ENCODE measurements at regions not wholly inside any gene's neighbourhood (a gene's known extent, or its start where the extent isn't known, plus 50 kb on each side); places are given as distances from the start of the nearest gene placed in this dataset.
"Not testable (repeated sequence)": the region's sequence is repeated elsewhere in the genome, so short reads cannot be mapped to it uniquely, and the experiment has no call there.

- intact Hi-C loops (cut with micrococcal nuclease); H3K27ac Mint-ChIP-seq; H3K4me3 Mint-ChIP-seq; H3K27me3 Mint-ChIP-seq (ENCODE audit: insufficient read depth); H3K36me3 Mint-ChIP-seq (ENCODE audit: low read depth); DNase-seq (ENCODE audit: low spot score); H3K4me1 Mint-ChIP-seq (ENCODE audit: low read depth): not testable (repeated sequence)
- peaks cover 17% of the 10 kb centered on the region for H3K9me3 Mint-ChIP-seq
Observed at GRCh38 chr6:164736090-164736489, 573.3 kb downstream of the C6orf118 start.

- Mint-ChIP-seq H3K27ac (no peak overlapping the region), H3K27me3 (ENCODE audit: insufficient read depth) (no peaks in the 10 kb centered on the region), H3K4me1 (ENCODE audit: low read depth) (no peaks in the 10 kb centered on the region), H3K4me3 (no peak overlapping the region), H3K36me3 (ENCODE audit: low read depth) (no peaks in the 10 kb centered on the region), H3K9me3 (peaks cover 4% of the 10 kb centered on the region)
- intact Hi-C loops (cut with micrococcal nuclease) = no loop called here
- no peak for DNase-seq (ENCODE audit: low spot score)
Observed at GRCh38 chr6:164731539-164731938, 577.9 kb downstream of the C6orf118 start.

GRCh38 chr6:164721460-164721859, 587.9 kb downstream of the C6orf118 start:
- intact Hi-C loops (cut with micrococcal nuclease) = no loop called here
- Mint-ChIP-seq H3K9me3 (peaks cover 28% of the 10 kb centered on the region), H3K36me3 (ENCODE audit: low read depth) (no peaks in the 10 kb centered on the region), H3K27me3 (ENCODE audit: insufficient read depth) (no peaks in the 10 kb centered on the region), H3K4me1 (ENCODE audit: low read depth) (no peaks in the 10 kb centered on the region), H3K4me3 (no peak overlapping the region), H3K27ac (no peak overlapping the region)
- DNase-seq (ENCODE audit: low spot score) = no peak

- H3K36me3 Mint-ChIP-seq (ENCODE audit: low read depth) = no peaks in the 10 kb centered on the region
- no peak for DNase-seq (ENCODE audit: low spot score)
- no peak overlapping the region for H3K27ac Mint-ChIP-seq
- intact Hi-C loops (cut with micrococcal nuclease) = no loop called here
- no peak overlapping the region for H3K4me3 Mint-ChIP-seq
- H3K4me1 Mint-ChIP-seq (ENCODE audit: low read depth) = no peaks in the 10 kb centered on the region
- H3K9me3 Mint-ChIP-seq = peaks cover 21% of the 10 kb centered on the region
- H3K27me3 Mint-ChIP-seq (ENCODE audit: insufficient read depth) = no peaks in the 10 kb centered on the region
Observed at GRCh38 chr6:164700497-164700896, 608.9 kb downstream of the C6orf118 start.

- Mint-ChIP-seq H3K27ac (no peak overlapping the region), H3K36me3 (ENCODE audit: low read depth) (no peaks in the 10 kb centered on the region), H3K9me3 (peaks cover 17% of the 10 kb centered on the region), H3K27me3 (ENCODE audit: insufficient read depth) (no peaks in the 10 kb centered on the region), H3K4me3 (no peak overlapping the region), H3K4me1 (ENCODE audit: low read depth) (no peaks in the 10 kb centered on the region)
- intact Hi-C loops (cut with micrococcal nuclease) = no loop called here
- no peak for DNase-seq (ENCODE audit: low spot score)
Observed at GRCh38 chr6:164695896-164696295, 613.5 kb downstream of the C6orf118 start.

- Mint-ChIP-seq H3K27me3 (ENCODE audit: insufficient read depth) (no peaks in the 10 kb centered on the region), H3K36me3 (ENCODE audit: low read depth) (no peaks in the 10 kb centered on the region), H3K4me1 (ENCODE audit: low read depth) (no peaks in the 10 kb centered on the region), H3K4me3 (no peak overlapping the region), H3K27ac (no peak overlapping the region), H3K9me3 (peaks cover 13% of the 10 kb centered on the region)
- intact Hi-C loops (cut with micrococcal nuclease) = no loop called here
- no peak for DNase-seq (ENCODE audit: low spot score)
Observed at GRCh38 chr6:164694386-164694785, 615.0 kb downstream of the C6orf118 start.

- intact Hi-C loops (cut with micrococcal nuclease) = no loop called here
- Mint-ChIP-seq H3K36me3 (ENCODE audit: low read depth) (no peaks in the 10 kb centered on the region), H3K27me3 (ENCODE audit: insufficient read depth) (no peaks in the 10 kb centered on the region), H3K4me1 (ENCODE audit: low read depth) (no peaks in the 10 kb centered on the region), H3K4me3 (no peak overlapping the region), H3K27ac (no peak overlapping the region), H3K9me3 (peaks cover 13% of the 10 kb centered on the region)
- no peak for DNase-seq (ENCODE audit: low spot score)
Observed at GRCh38 chr6:164693944-164694343, 615.5 kb downstream of the C6orf118 start.

GRCh38 chr6:164692772-164693510, 616.5 kb downstream of the C6orf118 start:
- H3K27ac Mint-ChIP-seq = no peak overlapping the region
- no peaks in the 10 kb centered on the region for H3K27me3 Mint-ChIP-seq (ENCODE audit: insufficient read depth)
- no peak overlapping the region for H3K4me3 Mint-ChIP-seq
- intact Hi-C loops (cut with micrococcal nuclease) = no loop called here
- no peaks in the 10 kb centered on the region for H3K4me1 Mint-ChIP-seq (ENCODE audit: low read depth)
- H3K36me3 Mint-ChIP-seq (ENCODE audit: low read depth) = no peaks in the 10 kb centered on the region
- DNase-seq (ENCODE audit: low spot score) = no peak
- peaks cover 13% of the 10 kb centered on the region for H3K9me3 Mint-ChIP-seq

GRCh38 chr6:164690702-164691500, 618.5 kb downstream of the C6orf118 start:
- Mint-ChIP-seq H3K9me3 (peaks cover 1% of the 10 kb centered on the region), H3K27ac (no peak overlapping the region), H3K4me3 (no peak overlapping the region)

GRCh38 chr6:164690241-164690640, 619.2 kb downstream of the C6orf118 start:
- Mint-ChIP-seq H3K4me1 (ENCODE audit: low read depth) (no peaks in the 10 kb centered on the region), H3K4me3 (no peak overlapping the region), H3K27me3 (ENCODE audit: insufficient read depth) (no peaks in the 10 kb centered on the region), H3K36me3 (ENCODE audit: low read depth) (no peaks in the 10 kb centered on the region), H3K9me3 (no peaks in the 10 kb centered on the region), H3K27ac (no peak overlapping the region)
- DNase-seq (ENCODE audit: low spot score) = no peak
- intact Hi-C loops (cut with micrococcal nuclease) = no loop called here

More at GRCh38 chr6:164690702-164691500, 618.5 kb downstream of the C6orf118 start:
- intact Hi-C loops (cut with micrococcal nuclease) = no loop called here
- DNase-seq (ENCODE audit: low spot score) = no peak
- no peaks in the 10 kb centered on the region for H3K4me1 Mint-ChIP-seq (ENCODE audit: low read depth)
- H3K27me3 Mint-ChIP-seq (ENCODE audit: insufficient read depth) = no peaks in the 10 kb centered on the region
- H3K36me3 Mint-ChIP-seq (ENCODE audit: low read depth) = no peaks in the 10 kb centered on the region

- DNase-seq (ENCODE audit: low spot score) = no peak
- H3K36me3 Mint-ChIP-seq (ENCODE audit: low read depth) = no peaks in the 10 kb centered on the region
- intact Hi-C loops (cut with micrococcal nuclease) = no loop called here
- no peaks in the 10 kb centered on the region for H3K4me1 Mint-ChIP-seq (ENCODE audit: low read depth)
- no peak overlapping the region for H3K27ac Mint-ChIP-seq
- H3K9me3 Mint-ChIP-seq = peaks cover 11% of the 10 kb centered on the region
- H3K27me3 Mint-ChIP-seq (ENCODE audit: insufficient read depth) = no peaks in the 10 kb centered on the region
- no peak overlapping the region for H3K4me3 Mint-ChIP-seq
Observed at GRCh38 chr6:164665328-164665727, 644.1 kb downstream of the C6orf118 start.

- H3K4me1 Mint-ChIP-seq (ENCODE audit: low read depth) = no peaks in the 10 kb centered on the region
- no peak for DNase-seq (ENCODE audit: low spot score)
- no peak overlapping the region for H3K4me3 Mint-ChIP-seq
- H3K27me3 Mint-ChIP-seq (ENCODE audit: insufficient read depth) = no peaks in the 10 kb centered on the region
- H3K36me3 Mint-ChIP-seq (ENCODE audit: low read depth) = no peaks in the 10 kb centered on the region
- H3K27ac Mint-ChIP-seq = no peak overlapping the region
- H3K9me3 Mint-ChIP-seq = peaks cover 11% of the 10 kb centered on the region
- intact Hi-C loops (cut with micrococcal nuclease) = no loop called here
Observed at GRCh38 chr6:164663634-164664033, 645.8 kb downstream of the C6orf118 start.

- H3K4me1 Mint-ChIP-seq (ENCODE audit: low read depth) = no peaks in the 10 kb centered on the region
Observed at GRCh38 chr6:164661716-164662115, 647.7 kb downstream of the C6orf118 start.

More at GRCh38 chr6:164661716-164662115, 647.7 kb downstream of the C6orf118 start:
- no peak overlapping the region for H3K4me3 Mint-ChIP-seq
- peaks cover 16% of the 10 kb centered on the region for H3K9me3 Mint-ChIP-seq
- no peak for DNase-seq (ENCODE audit: low spot score)
- intact Hi-C loops (cut with micrococcal nuclease) = no loop called here
- no peaks in the 10 kb centered on the region for H3K27me3 Mint-ChIP-seq (ENCODE audit: insufficient read depth)
- H3K27ac Mint-ChIP-seq = no peak overlapping the region
- H3K36me3 Mint-ChIP-seq (ENCODE audit: low read depth) = no peaks in the 10 kb centered on the region
